Activated effector memory CD4-positive, alpha-beta T cell treated with anti-CD3 and anti-CD28 coated beads, Interleukin-2, amount 50 U/mL, for 16 hours (primary cell): ENCODE measurements at regions not wholly inside any gene's neighbourhood (a gene's known extent, or its start where the extent isn't known, plus 50 kb on each side); places are given as distances from the start of the nearest gene placed in this dataset.

Experiments
- DNase-seq: peaks from one replicate; pipeline ENCODE4 v3.0.0-alpha.2; 2020

DNA sequence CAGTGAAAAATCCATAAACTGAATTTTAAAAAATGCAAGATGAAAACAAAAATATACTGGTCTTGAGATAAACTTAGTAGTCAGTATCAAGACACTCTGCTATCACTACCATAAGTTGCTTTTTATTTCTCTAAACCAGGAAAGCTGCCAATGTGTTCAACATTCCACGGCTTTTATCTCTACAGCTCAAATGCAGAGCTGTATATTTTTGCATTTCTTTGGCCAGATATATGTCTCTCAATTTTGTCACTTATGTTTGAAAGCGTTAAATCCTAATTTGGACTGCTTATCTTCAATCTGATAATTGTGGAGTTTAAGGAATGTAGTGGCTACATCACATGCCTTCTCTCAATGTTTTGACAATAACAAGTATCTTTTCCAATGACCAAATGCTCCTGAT lies 609.5 kb downstream of the EPHA4 start:
- no peak for DNase-seq

- DNase-seq, result no peak
Measured at GRCh38 chr2:220963076-220963475, 609.0 kb downstream of the EPHA4 start.

DNA sequence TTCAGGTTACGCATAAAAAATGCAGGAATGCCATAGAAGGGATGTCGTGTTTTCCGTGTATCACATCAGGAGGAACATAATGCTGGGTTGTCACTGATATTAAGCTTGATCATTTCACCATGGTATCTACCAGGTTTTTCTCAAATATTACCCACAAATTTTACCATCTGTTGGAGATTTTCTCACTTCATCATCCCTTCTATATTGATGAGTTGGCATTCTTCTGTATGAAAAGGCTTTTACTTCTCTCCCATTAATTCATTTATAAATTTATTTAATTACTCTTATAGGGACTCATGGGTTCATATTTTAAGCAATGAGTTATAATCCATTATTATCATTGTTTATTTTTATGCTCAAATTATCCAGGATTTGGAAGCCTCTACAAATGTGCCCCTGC lies 608.2 kb downstream of the EPHA4 start:
- no peak for DNase-seq

GRCh38 chr2:220966636-220967035 lies 605.5 kb downstream of the EPHA4 start:
- no peak for DNase-seq

DNA sequence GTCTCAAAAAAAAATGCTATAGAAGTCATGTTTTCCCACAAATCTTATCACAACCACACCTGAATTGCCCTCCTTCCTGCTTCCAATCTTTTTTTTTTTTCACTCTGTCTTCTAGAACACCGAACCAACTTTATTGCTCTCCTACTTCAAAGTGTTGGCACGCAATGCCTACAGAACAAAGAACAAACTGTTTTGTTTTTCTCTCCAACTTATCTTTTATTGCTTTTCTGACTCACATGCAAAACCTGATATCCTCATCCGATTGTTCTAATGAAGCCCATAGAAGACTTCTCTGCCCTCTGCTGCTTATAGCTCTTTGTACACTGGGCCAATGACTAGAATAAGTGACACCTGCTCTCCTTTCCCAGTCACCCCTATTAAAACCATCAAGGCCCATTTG lies 602.8 kb downstream of the EPHA4 start:
- no peak for DNase-seq

- no peak for DNase-seq
Measured at GRCh38 chr2:220980966-220981675, 591.0 kb downstream of the EPHA4 start.

GRCh38 chr2:220981926-220982325 lies 590.2 kb downstream of the EPHA4 start:
- no peak for DNase-seq

DNA sequence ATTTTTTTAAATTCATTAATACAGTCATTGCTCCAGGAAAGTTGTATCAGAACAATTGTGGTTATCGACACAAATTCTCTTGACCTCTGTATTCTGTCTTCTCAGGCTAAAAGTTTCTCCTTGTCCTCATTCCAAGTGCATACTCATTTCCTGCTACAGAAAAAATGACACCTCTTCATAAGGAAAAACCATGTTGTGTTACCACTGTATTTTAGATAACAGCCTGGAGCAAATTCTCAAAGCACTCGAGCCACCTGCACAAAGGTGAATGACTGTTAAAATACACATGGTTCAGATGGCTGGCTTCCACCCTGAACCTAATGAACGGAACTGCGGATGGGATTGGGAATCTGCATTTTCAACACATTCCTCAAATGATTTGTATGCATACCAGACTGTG lies 586.5 kb downstream of the EPHA4 start:
- no peak for DNase-seq

DNA sequence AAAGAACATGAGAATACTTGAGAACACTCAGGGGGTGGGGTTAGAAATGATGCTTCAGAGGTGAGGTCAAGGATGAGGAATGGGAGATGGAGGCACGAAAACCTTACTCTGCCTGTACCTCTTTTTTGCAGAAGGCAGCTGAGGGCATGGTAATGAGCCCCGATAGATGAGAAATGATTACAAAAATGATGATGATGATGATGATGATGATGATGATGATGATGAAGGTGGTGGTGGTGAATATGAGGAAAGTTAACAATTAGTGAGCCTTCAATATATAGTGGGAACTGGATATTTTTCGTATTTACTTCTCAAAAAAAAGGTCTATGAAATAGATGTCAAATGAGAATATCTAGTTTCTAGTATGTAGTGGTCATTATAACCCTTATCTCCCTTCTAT lies 584.3 kb downstream of the EPHA4 start:
- no peak for DNase-seq

DNA sequence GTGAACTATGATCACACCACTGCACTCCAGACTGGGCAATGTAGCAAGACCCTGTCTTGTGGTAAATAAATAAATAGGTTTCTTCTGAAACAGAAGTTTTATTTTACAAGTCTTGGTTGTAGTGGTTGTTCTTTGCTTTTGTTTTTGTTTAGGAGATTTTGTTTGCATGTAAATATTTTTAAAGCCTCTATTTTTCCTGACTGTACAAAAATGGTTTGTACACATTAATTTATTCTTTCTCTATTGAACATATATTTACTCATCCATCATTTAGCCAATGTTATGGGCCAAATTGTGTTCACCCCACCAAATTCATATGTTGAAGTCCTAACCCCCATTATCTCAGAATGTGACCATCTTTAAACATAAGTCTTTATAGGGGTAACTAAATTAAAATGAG lies 580.1 kb downstream of the EPHA4 start:
- no peak for DNase-seq

GRCh38 chr2:220994846-220995245 lies 577.3 kb downstream of the EPHA4 start:
- DNase-seq, result no peak

DNA sequence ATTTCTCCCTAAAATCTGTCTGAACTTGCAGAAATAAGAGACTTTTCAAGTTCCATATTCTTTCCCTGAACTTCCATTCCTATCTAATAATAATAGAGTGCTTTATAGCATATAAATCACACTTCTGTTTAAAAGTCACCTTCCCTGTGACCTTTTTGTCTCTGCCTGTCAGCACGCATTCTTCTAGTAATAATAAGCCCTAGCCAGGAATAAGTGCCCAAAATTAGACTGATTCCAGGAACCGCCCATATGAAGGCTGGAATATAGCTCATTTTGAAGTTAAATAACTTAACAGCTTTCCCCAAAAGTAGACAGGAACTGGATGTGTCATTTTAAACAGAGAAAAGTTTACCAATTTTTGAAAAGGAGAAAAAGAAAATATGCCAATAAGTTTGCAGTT lies 576.5 kb downstream of the EPHA4 start:
- DNase-seq, result no peak

- DNase-seq, result no peak
Measured at GRCh38 chr2:220998156-220998555, 573.9 kb downstream of the EPHA4 start.

DNA sequence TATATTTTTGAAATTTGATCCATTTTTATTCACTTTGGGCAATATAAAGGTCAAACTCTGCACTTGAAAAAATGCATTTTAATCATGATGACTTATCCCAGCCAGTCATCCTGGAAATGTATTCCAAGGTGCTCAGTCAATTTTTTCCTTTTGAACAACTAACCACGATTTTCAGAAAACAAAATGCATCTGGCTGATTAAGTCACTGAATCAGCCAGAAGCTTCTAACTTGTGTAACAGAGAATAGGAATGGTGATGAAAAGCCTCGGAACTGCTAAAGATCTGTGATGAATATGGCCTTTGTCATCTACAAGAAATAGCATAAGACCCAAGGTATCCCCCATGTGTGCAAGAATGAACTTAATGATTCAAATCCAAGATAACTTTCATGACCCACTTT lies 572.7 kb downstream of the EPHA4 start:
- DNase-seq, result no peak

- no peak for DNase-seq
Measured at GRCh38 chr2:221001381-221001801, 570.7 kb downstream of the EPHA4 start.

GRCh38 chr2:221002101-221002685 lies 569.9 kb downstream of the EPHA4 start:
- DNase-seq, result no peak

GRCh38 chr2:221005338-221005737 lies 566.8 kb downstream of the EPHA4 start:
- no peak for DNase-seq

GRCh38 chr2:221006084-221006483 lies 566.0 kb downstream of the EPHA4 start:
- DNase-seq, result no peak

DNA sequence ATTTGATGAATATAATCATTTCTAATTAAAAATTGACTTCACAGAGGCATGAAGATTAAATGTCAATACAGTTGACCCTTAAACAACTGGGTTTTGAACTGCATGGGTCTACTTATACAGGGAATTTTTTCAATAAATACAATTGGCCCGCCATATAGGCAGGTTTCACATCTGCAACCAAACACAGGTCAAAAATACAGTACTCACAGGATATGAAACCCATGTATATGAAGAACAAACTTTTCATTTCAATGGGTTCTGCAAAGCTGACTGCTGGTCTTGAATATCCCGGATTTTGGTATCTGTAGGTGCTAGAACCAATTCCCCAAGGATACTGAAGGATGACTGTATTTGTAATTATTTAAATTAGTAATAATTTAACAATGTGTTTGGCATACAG lies 555.6 kb downstream of the EPHA4 start:
- DNase-seq, result no peak

- DNase-seq, result no peak
Measured at GRCh38 chr2:221018262-221018661, 553.8 kb downstream of the EPHA4 start.

GRCh38 chr2:221019668-221020067 lies 552.4 kb downstream of the EPHA4 start:
- DNase-seq, result no peak

GRCh38 chr2:221022554-221022953 lies 549.5 kb downstream of the EPHA4 start:
- DNase-seq, result no peak

GRCh38 chr2:221025398-221025797 lies 546.7 kb downstream of the EPHA4 start:
- DNase-seq, result no peak

- DNase-seq, result no peak
Measured at GRCh38 chr2:221034026-221034701, 537.9 kb downstream of the EPHA4 start.
